Stimulated activated naive CD8-positive, alpha-beta T cell treated with anti-CD3 and anti-CD28 coated beads, Interleukin-15, amount 100 ng/mL, for 72 hours (primary cell): ENCODE measurements at regions not wholly inside any gene's neighbourhood (a gene's known extent, or its start where the extent isn't known, plus 50 kb on each side); places are given as distances from the start of the nearest gene placed in this dataset.

Experiments
- ATAC-seq: fragments of 150-1000 bp; cut with Tn5 transposase; 2 replicates; pipeline ENCODE4 v1.10.0; 2021; ENCODE audit warnings: mild to moderate bottlenecking, moderate library complexity
- DNase-seq, 2 donors: peaks; one replicate each; pipeline ENCODE4 v3.0.0; 2021 to 2022
- H3K27ac Mint-ChIP-seq, 2 donors: one replicate each; pipeline ENCODE4 v1.8.0; 2022; ENCODE audit warnings: mild to moderate bottlenecking in 2 of 2, mixed read lengths in 2 of 2, moderate library complexity in 2 of 2
- H3K27me3 Mint-ChIP-seq: one replicate; pipeline ENCODE4 v1.8.0; 2022; ENCODE audit warnings: mixed read lengths
- H3K4me1 Mint-ChIP-seq: one replicate; pipeline ENCODE4 v1.8.0; 2022; ENCODE audit warnings: mild to moderate bottlenecking, mixed read lengths
- H3K4me3 Mint-ChIP-seq, 2 donors: one replicate each; pipeline ENCODE4 v1.8.0; 2022; ENCODE audit warnings: mild to moderate bottlenecking in 2 of 2, mixed read lengths in 2 of 2, moderate library complexity in 1 of 2
- H3K9me3 Mint-ChIP-seq, 2 donors: one replicate each; pipeline ENCODE4 v1.8.0; 2022; ENCODE audit warnings: mixed read lengths in 2 of 2

DNA sequence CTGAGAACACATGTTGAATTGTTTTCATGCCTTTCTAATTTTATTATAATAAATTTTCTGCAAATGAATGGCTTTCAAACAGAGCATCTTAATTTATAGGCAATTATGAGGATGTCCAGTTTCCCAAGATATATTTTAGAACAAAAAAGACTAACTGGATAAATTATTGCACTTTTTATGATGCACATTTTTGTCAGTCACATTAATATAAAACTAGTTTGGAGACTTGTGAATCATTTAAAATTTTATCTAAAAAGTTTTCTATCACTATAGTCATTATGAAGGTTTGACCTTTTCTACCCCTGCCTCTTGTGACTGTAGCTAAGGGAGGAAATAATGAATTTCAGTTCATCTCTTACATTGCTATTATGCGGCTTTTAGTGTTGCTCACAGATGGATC lies 393.8 kb downstream of the TAF11L14 start:
- DNase-seq, result no peak
- Mint-ChIP-seq H3K4me3 (no peak overlapping the region), H3K9me3 (peaks cover 3 to 5% of the 10 kb centered on the region in 2 donors), H3K4me1 (no peaks in the 10 kb centered on the region), H3K27ac (no peak overlapping the region), H3K27me3 (no peaks in the 10 kb centered on the region)
- no peak for ATAC-seq

DNA sequence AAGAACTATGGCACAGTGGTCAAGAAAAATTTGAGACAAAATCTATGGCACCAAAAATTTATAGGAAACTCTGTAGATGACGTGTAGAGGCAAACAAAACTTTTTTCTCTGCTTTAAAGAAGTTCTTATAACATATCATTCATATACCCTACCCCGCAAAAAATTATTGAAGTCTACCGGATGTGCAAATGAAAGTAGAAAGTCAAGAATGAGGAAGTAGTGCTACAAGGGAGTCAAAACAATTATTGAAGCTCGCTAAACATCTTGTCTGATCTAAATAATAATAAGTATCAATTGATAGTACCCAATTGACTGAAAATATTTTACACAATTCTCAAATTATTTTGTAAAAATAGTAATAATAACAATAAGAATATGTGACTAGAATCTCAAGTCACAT lies 398.5 kb downstream of the TAF11L14 start:
- no peak for DNase-seq
- Mint-ChIP-seq H3K4me1 (no peaks in the 10 kb centered on the region), H3K4me3 (no peak overlapping the region), H3K27ac (no peak overlapping the region), H3K9me3 (peaks cover 0 to 3% of the 10 kb centered on the region in 2 donors), H3K27me3 (no peaks in the 10 kb centered on the region)
- no peak for ATAC-seq

DNA sequence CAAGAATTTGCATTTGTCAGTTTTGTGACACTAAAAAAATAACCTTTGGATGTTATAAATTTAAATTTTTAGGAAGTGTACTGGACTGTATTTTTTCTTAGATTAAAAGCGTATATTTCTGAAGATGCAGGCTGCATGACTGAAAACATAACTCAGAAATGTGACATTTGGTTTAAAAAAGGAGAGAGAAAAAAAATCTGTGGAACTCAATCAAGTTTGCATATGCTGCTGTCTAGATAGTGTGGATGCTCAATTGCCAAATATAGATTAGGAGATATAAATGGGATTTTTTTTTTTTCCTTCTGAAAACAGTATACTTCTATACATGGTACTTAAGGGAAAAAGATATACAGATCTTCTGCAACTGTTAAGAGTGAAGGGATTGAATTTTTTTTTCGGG lies 402.3 kb downstream of the TAF11L14 start:
- Mint-ChIP-seq H3K4me3 (no peak overlapping the region), H3K27ac (no peak overlapping the region), H3K27me3 (no peaks in the 10 kb centered on the region), H3K4me1 (no peaks in the 10 kb centered on the region), H3K9me3 (peaks cover 0 to 3% of the 10 kb centered on the region in 2 donors)
- ATAC-seq (no peak), DNase-seq (no peak)

DNA sequence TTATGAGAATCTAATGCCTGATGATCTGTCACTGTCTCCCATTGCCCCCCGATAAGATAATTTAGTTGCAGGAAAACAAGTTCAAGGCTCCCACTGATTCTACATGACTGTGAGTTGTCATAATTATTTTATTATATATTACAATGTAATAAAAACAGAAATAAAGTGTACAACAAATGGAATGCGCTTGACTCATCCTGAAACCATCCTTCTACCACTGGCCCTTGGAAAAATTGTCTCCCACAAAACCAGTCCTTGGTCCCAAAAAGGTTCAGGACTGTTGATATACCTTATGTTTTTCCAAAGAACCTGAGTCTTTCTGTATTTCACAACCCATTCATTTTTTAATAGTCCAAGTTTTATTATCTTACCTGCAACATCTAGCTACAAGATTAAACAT lies 403.5 kb downstream of the TAF11L14 start:
- H3K4me1 Mint-ChIP-seq, result no peaks in the 10 kb centered on the region
- no peaks in the 10 kb centered on the region for H3K9me3 Mint-ChIP-seq
- H3K27me3 Mint-ChIP-seq, result no peaks in the 10 kb centered on the region
- DNase-seq (no peak), ATAC-seq (no peak)
- no peak overlapping the region for H3K4me3 Mint-ChIP-seq
- no peak overlapping the region for H3K27ac Mint-ChIP-seq

DNA sequence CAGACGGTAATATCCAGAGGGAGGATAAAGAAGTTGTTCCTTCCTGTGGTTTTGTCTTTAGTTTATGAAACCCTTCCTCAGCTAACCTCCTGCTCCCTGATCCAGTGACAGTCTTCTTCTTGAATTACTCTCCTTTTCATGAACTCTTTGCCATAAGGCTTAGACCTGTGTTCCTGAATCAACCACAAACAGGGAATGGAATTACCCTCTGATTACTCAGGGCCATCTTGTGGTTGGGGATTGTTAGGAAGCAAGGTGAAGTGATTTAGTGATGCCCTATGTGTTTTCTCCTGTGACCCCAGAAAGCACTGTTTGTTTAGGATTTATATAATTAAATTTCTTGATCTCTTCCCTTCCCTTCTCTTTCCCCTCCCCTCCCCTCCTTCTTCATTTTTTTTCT lies 409.1 kb downstream of the TAF11L14 start:
- Mint-ChIP-seq H3K4me3 (no peak overlapping the region), H3K27ac (no peak overlapping the region), H3K9me3 (peaks cover 0 to 4% of the 10 kb centered on the region in 2 donors), H3K27me3 (no peaks in the 10 kb centered on the region), H3K4me1 (no peaks in the 10 kb centered on the region)
- DNase-seq (no peak), ATAC-seq (no peak)

DNA sequence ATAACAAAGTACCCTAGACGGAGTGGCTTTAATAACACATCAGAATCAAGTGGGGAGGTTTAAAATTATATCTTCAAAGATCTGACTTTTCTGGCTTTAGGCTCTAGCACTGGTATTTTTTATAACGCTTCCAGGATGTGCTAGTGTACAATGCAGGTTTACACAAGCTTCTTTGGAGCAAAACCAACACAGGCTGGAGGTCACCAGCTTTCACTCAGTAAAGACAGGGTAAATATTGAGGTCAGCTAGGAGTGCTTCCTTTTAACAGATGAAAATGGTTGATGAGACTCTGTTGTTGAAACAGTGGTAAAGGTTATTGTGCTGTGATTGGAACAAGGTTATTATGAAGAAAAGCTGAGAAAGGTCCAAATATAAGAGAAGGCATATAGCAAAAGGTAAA lies 414.2 kb downstream of the TAF11L14 start:
- no peak for DNase-seq
- ATAC-seq, result no peak
- H3K27me3 Mint-ChIP-seq, result no peaks in the 10 kb centered on the region
- H3K27ac Mint-ChIP-seq, result no peak overlapping the region
- H3K4me3 Mint-ChIP-seq, result no peak overlapping the region
- H3K9me3 Mint-ChIP-seq, result peaks cover 0 to 6% of the 10 kb centered on the region in 2 donors
- no peaks in the 10 kb centered on the region for H3K4me1 Mint-ChIP-seq

DNA sequence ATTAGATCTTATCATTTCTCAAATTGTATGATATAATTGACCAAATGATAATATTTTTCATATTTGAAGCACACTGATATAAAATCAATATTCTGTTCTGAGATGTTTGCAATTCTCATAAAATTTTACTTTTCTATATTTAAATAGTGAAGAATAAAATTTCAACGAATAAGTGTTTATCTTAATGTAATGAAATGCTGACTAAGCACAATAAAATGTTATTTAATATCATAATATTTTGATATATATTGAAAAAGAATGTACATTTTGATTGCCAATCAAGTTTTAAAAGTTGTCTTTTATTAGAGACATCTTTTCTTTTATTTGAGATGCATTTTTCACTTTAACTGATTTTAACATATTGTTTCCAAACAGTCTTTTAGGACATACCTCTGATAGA lies 416.1 kb downstream of the TAF11L14 start:
- H3K4me3 Mint-ChIP-seq, result no peak overlapping the region
- no peak for DNase-seq
- H3K27ac Mint-ChIP-seq, result no peak overlapping the region
- no peaks in the 10 kb centered on the region for H3K4me1 Mint-ChIP-seq
- no peak for ATAC-seq
- H3K9me3 Mint-ChIP-seq, result peaks cover 0 to 6% of the 10 kb centered on the region in 2 donors
- H3K27me3 Mint-ChIP-seq, result no peaks in the 10 kb centered on the region

DNA sequence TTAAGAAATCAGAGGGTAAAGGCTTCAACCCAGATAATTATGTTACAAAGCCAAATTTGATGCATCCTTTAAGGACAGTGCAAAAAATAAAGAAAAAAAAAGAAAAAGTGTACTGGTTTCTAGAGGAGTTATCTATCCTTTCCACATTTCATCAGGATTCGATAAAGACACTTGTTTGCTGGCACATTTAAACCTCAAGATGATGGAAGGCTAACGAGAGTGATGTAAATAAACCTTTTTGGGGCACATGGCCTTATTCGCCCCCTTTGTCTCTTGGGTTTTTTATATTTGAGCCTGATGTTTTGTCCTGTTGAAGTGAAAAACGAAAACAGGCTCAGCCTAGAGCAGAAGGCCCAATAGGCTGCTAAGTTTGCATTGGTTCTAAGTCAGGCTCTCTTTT lies 416.5 kb downstream of the TAF11L14 start:
- no peak for DNase-seq
- Mint-ChIP-seq H3K27me3 (no peaks in the 10 kb centered on the region), H3K27ac (no peak overlapping the region), H3K9me3 (peaks cover 0 to 6% of the 10 kb centered on the region in 2 donors), H3K4me1 (no peaks in the 10 kb centered on the region), H3K4me3 (no peak overlapping the region)
- ATAC-seq, result no peak

DNA sequence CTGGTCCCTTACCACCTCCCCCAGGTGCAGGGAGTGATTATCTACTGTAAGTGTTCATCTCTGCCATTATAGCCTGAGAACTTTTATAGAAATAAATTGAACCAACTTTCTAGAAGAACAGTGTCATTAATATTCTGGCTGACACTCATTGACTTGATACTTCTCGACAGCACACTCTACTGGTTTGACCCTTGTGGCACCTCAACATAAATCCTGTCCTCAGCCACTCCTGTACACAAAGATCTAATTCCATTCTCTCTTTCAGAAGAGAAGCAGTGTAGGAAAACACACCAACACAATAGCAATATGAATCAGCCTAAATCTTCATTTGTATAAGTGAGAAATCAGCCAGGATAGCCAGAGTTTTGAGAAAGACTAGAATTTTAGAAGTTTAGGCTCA lies 417.7 kb downstream of the TAF11L14 start:
- no peak for ATAC-seq
- DNase-seq, result no peak
- H3K4me3 Mint-ChIP-seq, result no peak overlapping the region
- no peaks in the 10 kb centered on the region for H3K4me1 Mint-ChIP-seq
- no peaks in the 10 kb centered on the region for H3K27me3 Mint-ChIP-seq
- H3K27ac Mint-ChIP-seq, result no peak overlapping the region
- H3K9me3 Mint-ChIP-seq, result peaks cover 0 to 6% of the 10 kb centered on the region in 2 donors

DNA sequence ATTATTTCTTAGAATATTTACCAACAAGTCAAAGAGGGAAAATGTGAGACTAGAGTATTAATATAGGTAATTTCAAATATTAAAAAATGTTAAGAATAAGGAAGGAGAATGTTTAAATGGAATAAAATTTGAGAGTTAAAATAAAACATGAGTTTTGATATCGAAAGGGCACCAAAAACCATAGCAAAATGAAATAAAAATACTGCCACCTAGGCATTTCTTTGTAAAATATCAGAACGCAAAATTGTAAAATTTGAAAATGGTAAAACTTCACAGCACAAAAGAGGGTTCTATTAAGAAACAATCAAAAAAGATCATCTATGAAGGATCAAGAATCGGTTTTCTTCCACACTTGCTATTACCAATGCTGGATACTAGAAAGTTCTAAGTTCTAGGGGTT lies 418.3 kb downstream of the TAF11L14 start:
- ATAC-seq (no peak), DNase-seq (no peak)
- Mint-ChIP-seq H3K4me3 (no peak overlapping the region), H3K27ac (no peak overlapping the region), H3K4me1 (no peaks in the 10 kb centered on the region), H3K27me3 (no peaks in the 10 kb centered on the region), H3K9me3 (peaks cover 0 to 6% of the 10 kb centered on the region in 2 donors)

DNA sequence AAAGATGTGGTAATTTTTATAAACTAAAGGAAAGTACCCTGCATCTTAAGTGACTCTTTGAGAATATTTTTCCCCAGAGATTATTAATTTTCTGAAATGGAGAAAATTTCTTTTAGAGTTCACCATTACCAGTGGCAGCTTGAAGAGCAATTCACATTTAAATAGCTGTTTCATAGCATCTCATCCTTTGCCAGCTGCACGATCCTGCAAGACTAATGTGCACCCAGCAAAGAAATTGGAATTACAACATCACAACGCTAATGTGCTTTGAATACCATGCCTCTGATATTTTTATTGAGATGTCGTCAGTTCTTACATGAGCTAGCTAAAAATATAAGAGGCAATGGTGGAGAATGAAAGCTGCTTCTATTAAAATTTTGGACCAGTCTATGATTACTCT lies 423.5 kb downstream of the TAF11L14 start:
- DNase-seq (no peak), ATAC-seq (no peak)
- Mint-ChIP-seq H3K27me3 (no peaks in the 10 kb centered on the region), H3K9me3 (no peaks in the 10 kb centered on the region), H3K4me1 (no peaks in the 10 kb centered on the region), H3K27ac (no peak overlapping the region), H3K4me3 (no peak overlapping the region)

DNA sequence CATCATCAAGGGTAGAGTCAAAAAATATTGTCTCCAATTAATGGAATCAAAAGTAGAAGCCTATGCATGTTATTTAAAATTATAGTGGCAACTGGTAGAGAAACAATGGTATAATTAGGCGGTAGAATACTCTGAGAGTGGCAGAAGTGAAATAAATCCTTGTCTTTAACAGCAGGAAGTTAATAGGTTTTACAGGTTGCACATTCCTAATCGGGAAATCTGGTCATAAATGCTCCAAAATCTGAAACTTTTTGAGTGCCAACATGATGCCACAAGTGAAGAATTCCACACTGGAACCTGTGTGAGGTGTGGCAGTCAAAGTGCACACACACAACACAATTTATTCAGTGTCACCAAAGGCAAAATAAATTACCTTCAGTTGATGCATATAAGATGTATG lies 433.4 kb downstream of the TAF11L14 start:
- H3K27ac Mint-ChIP-seq, result no peak overlapping the region
- no peaks in the 10 kb centered on the region for H3K4me1 Mint-ChIP-seq
- H3K27me3 Mint-ChIP-seq, result no peaks in the 10 kb centered on the region
- peaks cover 8 to 10% of the 10 kb centered on the region in 2 donors for H3K9me3 Mint-ChIP-seq
- ATAC-seq (no peak), DNase-seq (no peak)
- H3K4me3 Mint-ChIP-seq, result no peak overlapping the region

DNA sequence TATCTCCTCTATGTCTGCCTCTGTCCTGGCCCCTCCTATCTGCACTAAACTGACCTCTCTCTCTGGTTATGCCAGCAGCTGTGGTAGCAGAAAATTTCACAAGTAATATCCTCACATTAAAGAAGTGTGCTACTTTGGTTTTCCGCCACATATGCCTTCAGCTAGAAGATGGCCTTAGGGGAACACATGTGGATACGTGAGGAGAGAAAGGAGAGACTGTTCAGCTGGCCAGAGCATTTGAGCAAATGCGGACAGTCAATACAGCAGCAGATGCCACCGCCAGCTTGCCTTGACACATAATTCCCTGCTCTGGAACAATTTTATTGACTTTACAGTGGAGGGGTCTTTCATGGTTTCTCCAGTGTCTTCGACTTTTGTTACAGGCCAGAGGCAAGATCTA lies 434.6 kb downstream of the TAF11L14 start:
- H3K4me1 Mint-ChIP-seq, result no peaks in the 10 kb centered on the region
- H3K27ac Mint-ChIP-seq, result no peak overlapping the region
- ATAC-seq (no peak), DNase-seq (no peak)
- H3K9me3 Mint-ChIP-seq, result peaks cover 3 to 5% of the 10 kb centered on the region in 2 donors
- H3K27me3 Mint-ChIP-seq, result no peaks in the 10 kb centered on the region
- H3K4me3 Mint-ChIP-seq, result no peak overlapping the region

DNA sequence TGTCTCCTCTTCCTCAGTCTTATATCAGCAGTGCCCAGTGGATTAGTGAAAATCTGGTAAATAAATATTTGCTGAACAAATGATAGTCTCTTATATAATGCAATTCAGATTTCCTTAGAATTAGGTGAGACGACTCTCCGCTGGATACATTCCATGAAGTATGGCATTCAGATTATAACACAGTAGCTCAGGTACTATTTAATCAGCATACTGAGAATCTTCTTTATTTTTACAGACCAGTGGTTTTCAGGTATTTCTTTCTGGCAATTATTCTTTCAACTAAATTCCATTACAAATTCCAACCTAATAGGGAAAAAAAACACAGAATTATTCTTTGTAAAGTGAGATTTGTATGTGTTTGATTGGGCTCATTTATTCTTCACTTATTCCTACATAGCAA lies 435.5 kb downstream of the TAF11L14 start:
- Mint-ChIP-seq H3K27ac (no peak overlapping the region), H3K9me3 (peaks cover 0 to 3% of the 10 kb centered on the region in 2 donors), H3K4me3 (no peak overlapping the region), H3K27me3 (no peaks in the 10 kb centered on the region), H3K4me1 (no peaks in the 10 kb centered on the region)
- ATAC-seq (no peak), DNase-seq (no peak)

DNA sequence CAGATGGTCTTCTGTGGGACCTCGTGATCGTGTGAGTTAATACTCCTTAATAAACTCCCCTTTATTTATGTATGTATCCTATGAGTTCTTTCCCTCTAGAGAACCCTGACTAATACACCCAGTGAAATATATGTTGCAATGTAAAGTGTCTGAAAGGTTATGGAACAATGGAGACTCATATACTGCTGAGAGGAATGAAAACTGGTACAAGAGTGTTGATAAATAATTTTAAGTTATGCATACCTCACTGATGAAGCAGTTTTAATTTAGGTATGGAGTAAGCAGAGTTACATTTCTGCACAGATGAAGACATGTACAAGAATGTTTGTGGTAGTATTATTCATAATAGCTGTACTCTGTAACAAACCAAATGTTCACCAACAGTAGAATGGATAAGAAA lies 438.3 kb downstream of the TAF11L14 start:
- Mint-ChIP-seq H3K9me3 (peaks cover 7 to 8% of the 10 kb centered on the region in 2 donors), H3K27me3 (no peaks in the 10 kb centered on the region), H3K27ac (no peak overlapping the region), H3K4me3 (no peak overlapping the region), H3K4me1 (no peaks in the 10 kb centered on the region)
- no peak for DNase-seq
- no peak for ATAC-seq

DNA sequence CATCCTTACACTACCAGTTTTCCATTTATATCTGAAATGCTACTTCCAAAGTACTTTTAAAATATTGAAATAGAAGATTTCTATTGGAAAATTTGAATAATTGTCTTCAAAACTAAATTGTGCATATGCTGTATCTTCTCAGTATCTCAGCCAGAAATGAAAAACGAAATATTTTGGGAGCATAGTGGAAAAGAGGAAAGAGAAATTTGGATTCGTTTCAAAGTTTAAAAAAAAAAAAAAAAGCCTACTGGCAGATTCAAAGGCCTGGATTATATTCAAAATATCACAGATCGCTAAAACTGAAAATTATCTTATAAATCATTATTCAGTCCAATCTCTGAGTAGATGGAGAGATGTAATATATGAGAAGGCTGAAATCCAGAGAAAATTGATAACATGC lies 440.7 kb downstream of the TAF11L14 start:
- no peak for ATAC-seq

DNA sequence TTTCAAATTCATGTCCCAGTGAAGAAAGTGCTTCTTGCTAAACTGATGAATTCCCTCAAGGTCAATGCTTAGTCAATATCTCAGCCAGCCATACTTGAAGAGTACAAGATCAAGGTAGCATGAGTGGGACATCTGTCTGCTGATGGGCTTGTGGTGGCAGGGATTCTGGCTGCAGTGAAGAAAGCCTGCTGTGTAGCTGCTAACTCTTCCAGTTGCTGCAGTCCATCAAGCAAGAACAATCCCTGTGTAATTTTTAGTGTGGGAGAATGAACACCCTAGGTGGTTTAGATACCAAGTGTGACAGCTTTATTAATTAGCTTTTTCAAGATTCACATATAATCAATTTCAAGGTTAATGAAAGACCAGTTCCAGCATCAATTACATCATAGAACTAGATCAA lies 443.9 kb downstream of the TAF11L14 start:
- no peaks in the 10 kb centered on the region for H3K4me1 Mint-ChIP-seq
- H3K4me3 Mint-ChIP-seq, result no peak overlapping the region
- H3K27me3 Mint-ChIP-seq, result no peaks in the 10 kb centered on the region
- DNase-seq, result no peak
- ATAC-seq, result no peak
- H3K9me3 Mint-ChIP-seq, result peaks cover 16% of the 10 kb centered on the region in 2 donors
- H3K27ac Mint-ChIP-seq, result no peak overlapping the region

More for the DNA sequence above, 440.7 kb downstream of the TAF11L14 start:
- H3K27ac Mint-ChIP-seq, result no peak overlapping the region
- H3K27me3 Mint-ChIP-seq, result no peaks in the 10 kb centered on the region
- no peaks in the 10 kb centered on the region for H3K4me1 Mint-ChIP-seq
- no peak overlapping the region for H3K4me3 Mint-ChIP-seq
- H3K9me3 Mint-ChIP-seq, result peaks cover 7 to 12% of the 10 kb centered on the region in 2 donors
- no peak for DNase-seq
